ENCODE measurements at regions not wholly inside any gene's neighbourhood (a gene's known extent, or its start where the extent isn't known, plus 50 kb on each side); places are given as distances from the start of the nearest gene placed in this dataset.

- in situ Hi-C loops (cut with MboI; ENCODE audit: low sequenced_read_pairs, unreplicated experiment) = no loop called here
- no peak for DNase-seq (ENCODE audit: low spot score)
- TF ChIP-seq CTCF (IDR thresholded peaks at IDR 0.05; ENCODE audit: borderline replicate concordance, control extremely low read depth, extremely low read depth, insufficient read depth, missing control alignments) = no peak
These were observed 738.5 kb downstream of the TECRL start for GRCh38 chr4:63670735-63671134.

DNA sequence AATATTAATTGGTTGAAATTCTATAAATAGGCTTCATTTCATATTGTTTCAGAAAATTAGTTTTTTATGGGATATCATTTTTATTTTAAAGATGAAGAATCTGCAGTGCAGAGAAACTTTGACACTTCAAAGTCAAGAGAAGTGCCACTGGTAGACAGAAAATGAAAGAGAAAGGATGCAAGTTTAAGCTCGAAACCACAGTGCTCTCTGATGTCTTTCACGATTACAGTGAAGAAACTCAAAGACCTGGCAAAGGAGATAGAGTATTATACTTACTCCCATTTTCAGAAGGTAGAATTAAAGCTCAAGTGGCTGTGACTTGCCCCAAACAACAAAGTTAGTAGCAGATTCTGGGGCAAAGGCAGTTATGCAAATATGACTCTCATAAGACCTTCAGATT, 745.4 kb downstream of the TECRL start:
- in situ Hi-C loops (cut with MboI; ENCODE audit: low sequenced_read_pairs, unreplicated experiment) = no loop called here
- no peak for DNase-seq (ENCODE audit: low spot score)
- TF ChIP-seq CTCF (IDR thresholded peaks at IDR 0.05; ENCODE audit: borderline replicate concordance, control extremely low read depth, extremely low read depth, insufficient read depth, missing control alignments) = no peak

DNA sequence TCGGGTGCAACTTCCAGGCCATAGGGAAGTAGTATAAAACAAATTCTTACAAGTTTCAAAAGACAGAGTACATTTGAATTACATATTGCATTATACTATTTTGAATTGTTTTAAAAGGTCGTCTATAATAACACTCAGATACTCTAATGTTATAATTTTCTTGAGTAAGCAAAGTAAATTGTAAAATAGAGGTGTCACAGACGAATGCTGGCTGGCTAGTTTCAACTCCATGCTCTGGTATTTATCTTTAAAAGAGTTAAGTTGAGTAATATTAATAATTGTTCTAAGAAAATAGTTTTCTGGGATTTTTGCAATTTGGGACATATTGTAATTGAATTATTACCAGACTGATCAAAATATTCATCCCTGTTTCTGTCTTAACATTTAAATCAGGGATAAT, 764.9 kb downstream of the TECRL start:
- DNase-seq (ENCODE audit: low spot score) = no peak
- TF ChIP-seq CTCF (IDR thresholded peaks at IDR 0.05; ENCODE audit: borderline replicate concordance, control extremely low read depth, extremely low read depth, insufficient read depth, missing control alignments) = no peak
- in situ Hi-C loops (cut with MboI; ENCODE audit: low sequenced_read_pairs, unreplicated experiment) = no loop called here

GRCh38 chr4:63637270-63637669, 772.0 kb downstream of the TECRL start:
- no peak for TF ChIP-seq CTCF (IDR thresholded peaks at IDR 0.05; ENCODE audit: borderline replicate concordance, control extremely low read depth, extremely low read depth, insufficient read depth, missing control alignments)
- in situ Hi-C loops (cut with MboI; ENCODE audit: low sequenced_read_pairs, unreplicated experiment) = no loop called here
- DNase-seq (ENCODE audit: low spot score) = no peak

- DNase-seq (ENCODE audit: low spot score) = no peak
- in situ Hi-C loops (cut with MboI; ENCODE audit: low sequenced_read_pairs, unreplicated experiment) = no loop called here
- no peak for TF ChIP-seq CTCF (IDR thresholded peaks at IDR 0.05; ENCODE audit: borderline replicate concordance, control extremely low read depth, extremely low read depth, insufficient read depth, missing control alignments)
These were observed 776.4 kb downstream of the TECRL start for GRCh38 chr4:63632858-63633257.

DNA sequence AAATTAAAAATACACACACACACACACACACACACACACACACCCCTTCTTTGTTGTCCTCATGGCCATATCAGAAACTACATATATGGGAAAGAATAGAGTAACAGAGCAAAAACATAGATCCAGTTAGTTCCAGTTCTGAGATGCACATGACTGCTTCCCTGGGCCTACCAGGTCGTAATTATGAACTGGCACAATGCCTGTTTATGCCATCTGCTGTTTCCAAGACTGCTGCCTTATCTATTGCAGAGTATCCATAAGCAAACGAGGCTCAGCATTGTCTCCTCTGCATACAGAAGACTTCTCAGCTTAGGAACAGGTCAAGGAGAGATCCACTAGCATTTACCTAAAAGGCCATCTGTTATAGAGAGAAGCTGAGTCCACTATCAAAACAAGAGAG, 789.0 kb downstream of the TECRL start:
- no peak for TF ChIP-seq CTCF (IDR thresholded peaks at IDR 0.05; ENCODE audit: borderline replicate concordance, control extremely low read depth, extremely low read depth, insufficient read depth, missing control alignments)
- no peak for DNase-seq (ENCODE audit: low spot score)
- in situ Hi-C loops (cut with MboI; ENCODE audit: low sequenced_read_pairs, unreplicated experiment) = no loop called here

GRCh38 chr4:63619771-63620170, 789.5 kb downstream of the TECRL start:
- in situ Hi-C loops (cut with MboI; ENCODE audit: low sequenced_read_pairs, unreplicated experiment) = no loop called here
- DNase-seq (ENCODE audit: low spot score) = no peak
- no peak for TF ChIP-seq CTCF (IDR thresholded peaks at IDR 0.05; ENCODE audit: borderline replicate concordance, control extremely low read depth, extremely low read depth, insufficient read depth, missing control alignments)
